ENCODE measurements at regions not wholly inside any gene's neighbourhood (a gene's known extent, or its start where the extent isn't known, plus 50 kb on each side); places are given as distances from the start of the nearest gene placed in this dataset.
A peak's percentile ranks its signal among the peaks of the same experiment; 100 is the strongest.

DNA sequence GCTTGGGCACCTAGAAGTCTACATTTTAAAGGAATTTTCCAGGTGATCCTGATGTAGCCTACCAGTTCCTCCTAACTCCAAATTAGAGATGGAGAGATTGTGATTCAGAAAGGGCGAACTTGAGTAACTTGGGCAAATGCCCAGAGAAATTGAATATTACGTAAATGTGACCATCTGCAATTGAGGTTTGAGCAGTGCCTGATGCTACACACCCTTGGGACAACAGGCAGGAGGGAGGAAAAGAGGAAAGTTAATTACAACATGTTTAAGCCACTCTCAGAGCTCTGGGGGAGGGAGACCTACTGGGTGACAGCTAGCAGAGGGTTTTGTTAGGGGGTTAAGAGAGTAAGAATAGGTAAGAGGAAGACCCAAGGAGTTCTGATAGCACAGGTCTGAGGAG lies 208.9 kb downstream of the LPIN1 start:
- H3K4me3 ChIP-seq (ENCODE audit: low read depth, low read length) = peak overlapping the region; percentile 39
- peak; percentile 90 for DNase-seq (ENCODE audit: low read depth)
- TF ChIP-seq, protein P1, sequence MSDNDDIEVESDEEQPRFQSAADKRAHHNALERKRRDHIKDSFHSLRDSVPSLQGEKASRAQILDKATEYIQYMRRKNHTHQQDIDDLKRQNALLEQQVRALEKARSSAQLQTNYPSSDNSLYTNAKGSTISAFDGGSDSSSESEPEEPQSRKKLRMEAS (IDR thresholded peaks at IDR 0.05; ENCODE audit: low read depth, low read length) = no peak
- TF ChIP-seq MYC (IDR thresholded peaks at IDR 0.05; ENCODE audit: low read depth, low read length) (no peak), POLR2A (IDR thresholded peaks at IDR 0.05; ENCODE audit: extremely low read depth, insufficient read length) (no peak)
- TF ChIP-seq, protein P2, sequence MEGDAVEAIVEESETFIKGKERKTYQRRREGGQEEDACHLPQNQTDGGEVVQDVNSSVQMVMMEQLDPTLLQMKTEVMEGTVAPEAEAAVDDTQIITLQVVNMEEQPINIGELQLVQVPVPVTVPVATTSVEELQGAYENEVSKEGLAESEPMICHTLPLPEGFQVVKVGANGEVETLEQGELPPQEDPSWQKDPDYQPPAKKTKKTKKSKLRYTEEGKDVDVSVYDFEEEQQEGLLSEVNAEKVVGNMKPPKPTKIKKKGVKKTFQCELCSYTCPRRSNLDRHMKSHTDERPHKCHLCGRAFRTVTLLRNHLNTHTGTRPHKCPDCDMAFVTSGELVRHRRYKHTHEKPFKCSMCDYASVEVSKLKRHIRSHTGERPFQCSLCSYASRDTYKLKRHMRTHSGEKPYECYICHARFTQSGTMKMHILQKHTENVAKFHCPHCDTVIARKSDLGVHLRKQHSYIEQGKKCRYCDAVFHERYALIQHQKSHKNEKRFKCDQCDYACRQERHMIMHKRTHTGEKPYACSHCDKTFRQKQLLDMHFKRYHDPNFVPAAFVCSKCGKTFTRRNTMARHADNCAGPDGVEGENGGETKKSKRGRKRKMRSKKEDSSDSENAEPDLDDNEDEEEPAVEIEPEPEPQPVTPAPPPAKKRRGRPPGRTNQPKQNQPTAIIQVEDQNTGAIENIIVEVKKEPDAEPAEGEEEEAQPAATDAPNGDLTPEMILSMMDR (IDR thresholded peaks at IDR 0.05; ENCODE audit: low read depth, low read length) = no peak

- peak; percentile 78 for DNase-seq (ENCODE audit: low read depth)
- H3K4me3 ChIP-seq (ENCODE audit: low read depth, low read length) = peak overlapping the region; percentile 39
- TF ChIP-seq POLR2A (IDR thresholded peaks at IDR 0.05; ENCODE audit: extremely low read depth, insufficient read length) (no peak), MYC (IDR thresholded peaks at IDR 0.05; ENCODE audit: low read depth, low read length) (no peak)
- TF ChIP-seq, protein P2 (IDR thresholded peaks at IDR 0.05; ENCODE audit: low read depth, low read length) = no peak
- TF ChIP-seq, protein P1 (IDR thresholded peaks at IDR 0.05; ENCODE audit: low read depth, low read length) = no peak
Measured at GRCh38 chr2:11955884-11956291, 209.5 kb downstream of the LPIN1 start.

- DNase-seq (ENCODE audit: low read depth) = no peak
- TF ChIP-seq, protein P1 (IDR thresholded peaks at IDR 0.05; ENCODE audit: low read depth, low read length) = no peak
- no peak for TF ChIP-seq POLR2A (IDR thresholded peaks at IDR 0.05; ENCODE audit: extremely low read depth, insufficient read length)
- TF ChIP-seq MYC (IDR thresholded peaks at IDR 0.05; ENCODE audit: low read depth, low read length) = no peak
- no peak overlapping the region for H3K4me3 ChIP-seq (ENCODE audit: low read depth, low read length)
Measured at GRCh38 chr2:11962707-11963328, 216.4 kb downstream of the LPIN1 start.

GRCh38 chr2:11963966-11964365 lies 217.5 kb downstream of the LPIN1 start:
- no peak for DNase-seq (ENCODE audit: low read depth)
- TF ChIP-seq MYC (IDR thresholded peaks at IDR 0.05; ENCODE audit: low read depth, low read length) = no peak
- TF ChIP-seq, protein P1 (IDR thresholded peaks at IDR 0.05; ENCODE audit: low read depth, low read length) = no peak
- H3K4me3 ChIP-seq (ENCODE audit: low read depth, low read length) = no peak overlapping the region

GRCh38 chr2:11967946-11968465 lies 221.6 kb downstream of the LPIN1 start:
- TF ChIP-seq POLR2A (IDR thresholded peaks at IDR 0.05; ENCODE audit: extremely low read depth, insufficient read length) (no peak), MYC (IDR thresholded peaks at IDR 0.05; ENCODE audit: low read depth, low read length) (no peak)
- TF ChIP-seq, protein P2 (IDR thresholded peaks at IDR 0.05; ENCODE audit: low read depth, low read length) = no peak
- TF ChIP-seq, protein P1 (IDR thresholded peaks at IDR 0.05; ENCODE audit: low read depth, low read length) = no peak
- no peak overlapping the region for H3K4me3 ChIP-seq (ENCODE audit: low read depth, low read length)
- no peak for DNase-seq (ENCODE audit: low read depth)

- TF ChIP-seq, protein P1 (IDR thresholded peaks at IDR 0.05; ENCODE audit: low read depth, low read length) = no peak
- TF ChIP-seq, protein P2 (IDR thresholded peaks at IDR 0.05; ENCODE audit: low read depth, low read length) = no peak
- TF ChIP-seq POLR2A (IDR thresholded peaks at IDR 0.05; ENCODE audit: extremely low read depth, insufficient read length) = no peak
- TF ChIP-seq MYC (IDR thresholded peaks at IDR 0.05; ENCODE audit: low read depth, low read length) = no peak
- no peak for DNase-seq (ENCODE audit: low read depth)
- no peak overlapping the region for H3K4me3 ChIP-seq (ENCODE audit: low read depth, low read length)
Measured at GRCh38 chr2:11968521-11968920, 222.1 kb downstream of the LPIN1 start.
